GM23248 (cell line): ENCODE measurements at regions not wholly inside any gene's neighbourhood (a gene's known extent, or its start where the extent isn't known, plus 50 kb on each side); places are given as distances from the start of the nearest gene placed in this dataset.

Source experiments
- DNase-seq: peaks from one replicate; pipeline ENCODE4 v3.0.0-alpha.2; 2015
- H2AFZ ChIP-seq: fragments of 200-600 bp; sonication (generic); 2 replicates; pipeline ENCODE4 v1.6.1; 2016; ENCODE audit warnings: antibody characterized with exemption
- H3F3A ChIP-seq: fragments of 200-600 bp; sonication (generic); 2 replicates; pipeline ENCODE4 v1.6.1; 2016; ENCODE audit warnings: mild to moderate bottlenecking, antibody characterized with exemption, mixed run types; ENCODE audit not compliant: insufficient read depth
- H3K27ac ChIP-seq: fragments of 200-600 bp; sonication (generic); 2 replicates; pipeline ENCODE4 v1.5.1; 2016; ENCODE audit warnings: mild to moderate bottlenecking
- H3K27me3 ChIP-seq: fragments of 200-600 bp; sonication (generic); replicated peaks from 2 replicates; pipeline ENCODE4 v1.6.1; 2016; ENCODE audit warnings: mild to moderate bottlenecking; ENCODE audit not compliant: insufficient read depth
- H3K36me3 ChIP-seq: fragments of 200-600 bp; sonication (generic); 2 replicates; pipeline ENCODE4 v1.6.1; 2016; ENCODE audit warnings: low read depth, mild to moderate bottlenecking
- H3K4me1 ChIP-seq: fragments of 200-600 bp; sonication (generic); 2 replicates; pipeline ENCODE4 v1.6.1; 2016; ENCODE audit warnings: mild to moderate bottlenecking; ENCODE audit not compliant: insufficient read depth
- H3K4me2 ChIP-seq: fragments of 200-600 bp; sonication (generic); one replicate; pipeline ENCODE4 v1.6.1; 2016; ENCODE audit warnings: mild to moderate bottlenecking; ENCODE audit not compliant: unreplicated experiment
- H3K4me3 ChIP-seq: fragments of 200-600 bp; sonication (generic); 2 replicates; pipeline ENCODE4 v1.5.1; 2016; ENCODE audit warnings: mild to moderate bottlenecking
- H3K79me2 ChIP-seq: fragments of 200-600 bp; sonication (generic); 2 replicates; pipeline ENCODE4 v1.6.1; 2016; ENCODE audit warnings: mild to moderate bottlenecking; ENCODE audit not compliant: insufficient read depth
- H3K9ac ChIP-seq: fragments of 200-600 bp; sonication (generic); 2 replicates; pipeline ENCODE4 v1.6.1; 2016; ENCODE audit warnings: mild to moderate bottlenecking
- H3K9me2 ChIP-seq: fragments of 200-600 bp; sonication (generic); 2 replicates; pipeline ENCODE4 v1.6.1; 2016; ENCODE audit warnings: mixed run types, mild to moderate bottlenecking, moderate library complexity; ENCODE audit not compliant: insufficient read depth
- H3K9me3 ChIP-seq: fragments of 200-600 bp; sonication (generic); one replicate; pipeline ENCODE4 v1.6.1; 2017; ENCODE audit warnings: low read depth
- H4K20me1 ChIP-seq: fragments of 200-600 bp; sonication (generic); 2 replicates; pipeline ENCODE4 v1.6.0; 2016; ENCODE audit not compliant: insufficient read depth
- EZH2 ChIP-seq: fragments of 200-600 bp; sonication (generic); IDR thresholded peaks from 2 replicates; pipeline ENCODE4 v1.6.1; 2018; ENCODE audit warnings: antibody characterized with exemption, mild to moderate bottlenecking; ENCODE audit not compliant: insufficient read depth, poor library complexity, severe bottlenecking
- EZH2phosphoT487 ChIP-seq: fragments of 200-600 bp; sonication (generic); IDR thresholded peaks from 2 replicates; pipeline ENCODE4 v1.6.1; 2018; ENCODE audit warnings: antibody characterized with exemption, moderate library complexity, mild to moderate bottlenecking, low read depth; ENCODE audit not compliant: insufficient read depth
- WGBS, 2 experiments: methylation state at CpG; one replicate each; pipeline ENCODE4 v1.1.6; 2015 to 2017; ENCODE audit warnings: low lambda C conversion rate in 2 of 2, low coverage in 1 of 2; ENCODE audit errors: missing lambda C conversion rate in 2 of 2; 5-methylcytosine and 5-hydroxymethylcytosine counted together
- in situ Hi-C: fragments of 300-500 bp; cut with MboI; formaldehyde crosslinking; loops from 2 replicates; pipeline ENCODE4 v1.15.0; 2020

- Histone ChIP-seq H4K20me1 (no peaks in the 10 kb centered on the region), H3K9me3 (no peaks in the 10 kb centered on the region), H3K27me3 (no peaks in the 10 kb centered on the region; the same call in 1 of the 2 replicates), H3F3A (no peaks in the 10 kb centered on the region), H3K4me3 (no peak overlapping the region), H2AFZ (no peak overlapping the region), H3K36me3 (no peaks in the 10 kb centered on the region), H3K9ac (no peak overlapping the region), H3K4me2 (no peak overlapping the region), H3K79me2 (no peaks in the 10 kb centered on the region), H3K9me2 (no peaks in the 10 kb centered on the region), H3K27ac (no peak overlapping the region), H3K4me1 (no peaks in the 10 kb centered on the region)
- no peak for DNase-seq
- no peak for TF ChIP-seq EZH2phosphoT487
- no peak for TF ChIP-seq EZH2
- in situ Hi-C loops, result no loop called here
- 85 to 97% methylated on average over 2 of the region's 2 CpGs for WGBS, 2 experiments
These were observed 178.3 kb upstream of the CCDC68 start for GRCh38 chr18:55137602-55138001.

- no peak overlapping the region for H3K9ac ChIP-seq
- no peak overlapping the region for H3K4me3 ChIP-seq
These were observed 177.6 kb upstream of the CCDC68 start for GRCh38 chr18:55136864-55137263.

GRCh38 chr18:55136258-55136657 is 177.0 kb upstream of the CCDC68 start:
- H3K4me1 ChIP-seq, result no peaks in the 10 kb centered on the region
- H3K36me3 ChIP-seq, result no peaks in the 10 kb centered on the region
- H3K79me2 ChIP-seq, result no peaks in the 10 kb centered on the region
- in situ Hi-C loops, result no loop called here
- H3K27ac ChIP-seq, result no peak overlapping the region
- WGBS, 2 experiments, result 76 to 78% methylated on average over 6 of the region's 6 CpGs
- no peak for TF ChIP-seq EZH2phosphoT487
- TF ChIP-seq EZH2, result no peak
- H3K9me2 ChIP-seq, result no peaks in the 10 kb centered on the region
- H3K9me3 ChIP-seq, result no peaks in the 10 kb centered on the region
- no peaks in the 10 kb centered on the region for H3F3A ChIP-seq
- no peak for DNase-seq
- H3K4me3 ChIP-seq, result no peak overlapping the region
- H3K9ac ChIP-seq, result no peak overlapping the region
- no peaks in the 10 kb centered on the region for H4K20me1 ChIP-seq
- H3K27me3 ChIP-seq, result no peaks in the 10 kb centered on the region; the same call in 1 of the 2 replicates
- no peak overlapping the region for H2AFZ ChIP-seq
- no peak overlapping the region for H3K4me2 ChIP-seq

More at GRCh38 chr18:55136864-55137263, 177.6 kb upstream of the CCDC68 start:
- H3K9me3 ChIP-seq, result no peaks in the 10 kb centered on the region
- no peaks in the 10 kb centered on the region; the same call in 1 of the 2 replicates for H3K27me3 ChIP-seq
- no peaks in the 10 kb centered on the region for H3K9me2 ChIP-seq
- no peaks in the 10 kb centered on the region for H3F3A ChIP-seq
- no peak for TF ChIP-seq EZH2phosphoT487
- TF ChIP-seq EZH2, result no peak
- H3K4me2 ChIP-seq, result no peak overlapping the region
- H3K79me2 ChIP-seq, result no peaks in the 10 kb centered on the region
- DNase-seq, result peak; percentile 3
- 57 to 61% methylated on average over 7 of the region's 7 CpGs for WGBS, 2 experiments
- no peaks in the 10 kb centered on the region for H4K20me1 ChIP-seq
- no peaks in the 10 kb centered on the region for H3K4me1 ChIP-seq
- no peaks in the 10 kb centered on the region for H3K36me3 ChIP-seq
- in situ Hi-C loops, result no loop called here
- H3K27ac ChIP-seq, result no peak overlapping the region
- H2AFZ ChIP-seq, result no peak overlapping the region

GRCh38 chr18:55133378-55133777 is 174.1 kb upstream of the CCDC68 start:
- WGBS, 2 experiments, result 77 to 80% methylated on average over 6 of the region's 6 CpGs
- Histone ChIP-seq H3F3A (no peaks in the 10 kb centered on the region), H3K27ac (no peak overlapping the region), H3K9me3 (no peaks in the 10 kb centered on the region), H3K36me3 (no peaks in the 10 kb centered on the region), H3K9me2 (no peaks in the 10 kb centered on the region), H3K4me1 (no peaks in the 10 kb centered on the region), H2AFZ (no peak overlapping the region), H3K4me2 (no peak overlapping the region), H3K4me3 (no peak overlapping the region), H3K9ac (no peak overlapping the region), H4K20me1 (no peaks in the 10 kb centered on the region), H3K27me3 (no peaks in the 10 kb centered on the region), H3K79me2 (no peaks in the 10 kb centered on the region)
- in situ Hi-C loops, result no loop called here
- TF ChIP-seq EZH2phosphoT487 (no peak), EZH2 (no peak)
- DNase-seq, result no peak

GRCh38 chr18:55128437-55128836 is 169.2 kb upstream of the CCDC68 start:
- in situ Hi-C loops, result no loop called here
- H2AFZ ChIP-seq, result no peak overlapping the region
- H3K4me3 ChIP-seq, result no peak overlapping the region
- no peaks in the 10 kb centered on the region for H3K9me3 ChIP-seq
- no peak overlapping the region for H3K4me2 ChIP-seq
- no peak for DNase-seq
- H3K9me2 ChIP-seq, result no peaks in the 10 kb centered on the region
- no peaks in the 10 kb centered on the region for H3K27me3 ChIP-seq
- H3F3A ChIP-seq, result no peaks in the 10 kb centered on the region
- TF ChIP-seq EZH2phosphoT487, result no peak
- TF ChIP-seq EZH2, result no peak
- H3K36me3 ChIP-seq, result no peaks in the 10 kb centered on the region
- H3K79me2 ChIP-seq, result no peaks in the 10 kb centered on the region
- 58 to 59% methylated on average over 3 of the region's 3 CpGs for WGBS, 2 experiments
- no peaks in the 10 kb centered on the region for H3K4me1 ChIP-seq
- no peak overlapping the region for H3K9ac ChIP-seq
- H3K27ac ChIP-seq, result no peak overlapping the region
- H4K20me1 ChIP-seq, result no peaks in the 10 kb centered on the region
